ENCODE measurements at regions not wholly inside any gene's neighbourhood (a gene's known extent, or its start where the extent isn't known, plus 50 kb on each side); places are given as distances from the start of the nearest gene placed in this dataset.

GRCh38 chr7:142381727-142382390 is 124.0 kb upstream of the PRSS58 start:
- no peak for ATAC-seq
- no peak overlapping the region for H3K4me2 ChIP-seq (ENCODE audit: low read depth, low read length)
- POLR2A ChIA-PET = no interaction called here
- CTCF ChIA-PET (ENCODE audit: low intra/inter-chr PET ratio, low total read pairs) = no interaction called here
- H4K20me1 ChIP-seq (ENCODE audit: insufficient read depth, low read length) = no peaks in the 10 kb centered on the region
- in situ Hi-C loops (cut with HindIII; ENCODE audit: extremely low pct_ligation_motif_present, low pct_unique_long_range_greater_than_20kb) = no loop called here
- H3K9me3 ChIP-seq (ENCODE audit: low read length) = no peaks in the 10 kb centered on the region
- BruUV-seq (replicated peaks) = no TSS peak
- H3K4me3 ChIP-seq (replicated peaks in 1 of 3; ENCODE audit: insufficient read depth in 1 of 3, low read depth in 2 of 3, low read length in 3 of 3) = no peak overlapping the region
- no peak for DNase-seq (ENCODE audit: low spot score)
- intact Hi-C loops (cut with micrococcal nuclease; ENCODE audit: unreplicated experiment) = no loop called here
- H3K79me2 ChIP-seq (ENCODE audit: insufficient read depth, low read length) = no peaks in the 10 kb centered on the region
- WGBS (ENCODE audit: low lambda C conversion rate) = 0% methylated on average over 2 of the region's 2 CpGs
- no peak for FAIRE-seq
- no peaks in the 10 kb centered on the region for H3K36me3 ChIP-seq (replicated peaks in 1 of 2; ENCODE audit: control insufficient read depth in 1 of 2, insufficient read depth in 2 of 2, low read length in 2 of 2)
- no peaks in the 10 kb centered on the region for H3K4me1 ChIP-seq (ENCODE audit: insufficient read depth, low read length)
- 0 out of 5 replicates have a peak, but pooled peaks cover 0 to 1% of the 10 kb centered on the region in 2 experiments for H3K27me3 ChIP-seq (ENCODE audit: control insufficient read depth in 1 of 2, insufficient read depth in 2 of 2, low read length in 2 of 2)
- no peak overlapping the region for H3K9ac ChIP-seq (ENCODE audit: insufficient read depth, low read depth, low read length)
- H2AFZ ChIP-seq (ENCODE audit: low read length) = no peak overlapping the region
- no peak overlapping the region for H3K27ac ChIP-seq (ENCODE audit: extremely low read length, insufficient read depth, low read length)
- TF ChIP-seq, protein P1, sequence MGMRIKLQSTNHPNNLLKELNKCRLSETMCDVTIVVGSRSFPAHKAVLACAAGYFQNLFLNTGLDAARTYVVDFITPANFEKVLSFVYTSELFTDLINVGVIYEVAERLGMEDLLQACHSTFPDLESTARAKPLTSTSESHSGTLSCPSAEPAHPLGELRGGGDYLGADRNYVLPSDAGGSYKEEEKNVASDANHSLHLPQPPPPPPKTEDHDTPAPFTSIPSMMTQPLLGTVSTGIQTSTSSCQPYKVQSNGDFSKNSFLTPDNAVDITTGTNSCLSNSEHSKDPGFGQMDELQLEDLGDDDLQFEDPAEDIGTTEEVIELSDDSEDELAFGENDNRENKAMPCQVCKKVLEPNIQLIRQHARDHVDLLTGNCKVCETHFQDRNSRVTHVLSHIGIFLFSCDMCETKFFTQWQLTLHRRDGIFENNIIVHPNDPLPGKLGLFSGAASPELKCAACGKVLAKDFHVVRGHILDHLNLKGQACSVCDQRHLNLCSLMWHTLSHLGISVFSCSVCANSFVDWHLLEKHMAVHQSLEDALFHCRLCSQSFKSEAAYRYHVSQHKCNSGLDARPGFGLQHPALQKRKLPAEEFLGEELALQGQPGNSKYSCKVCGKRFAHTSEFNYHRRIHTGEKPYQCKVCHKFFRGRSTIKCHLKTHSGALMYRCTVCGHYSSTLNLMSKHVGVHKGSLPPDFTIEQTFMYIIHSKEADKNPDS (CRISPR knock-in tag; IDR thresholded peaks at IDR 0.05) = no peak
- TF ChIP-seq TARDBP (CRISPR knock-in tag; IDR thresholded peaks at IDR 0.05) = no peak
- no peak for TF ChIP-seq ZNF558 (CRISPR knock-in tag; IDR thresholded peaks at IDR 0.05; ENCODE audit: borderline replicate concordance)
- no peak for TF ChIP-seq ZNF615 (CRISPR knock-in tag; IDR thresholded peaks at IDR 0.05; ENCODE audit: borderline replicate concordance)
- TF ChIP-seq, protein P2, sequence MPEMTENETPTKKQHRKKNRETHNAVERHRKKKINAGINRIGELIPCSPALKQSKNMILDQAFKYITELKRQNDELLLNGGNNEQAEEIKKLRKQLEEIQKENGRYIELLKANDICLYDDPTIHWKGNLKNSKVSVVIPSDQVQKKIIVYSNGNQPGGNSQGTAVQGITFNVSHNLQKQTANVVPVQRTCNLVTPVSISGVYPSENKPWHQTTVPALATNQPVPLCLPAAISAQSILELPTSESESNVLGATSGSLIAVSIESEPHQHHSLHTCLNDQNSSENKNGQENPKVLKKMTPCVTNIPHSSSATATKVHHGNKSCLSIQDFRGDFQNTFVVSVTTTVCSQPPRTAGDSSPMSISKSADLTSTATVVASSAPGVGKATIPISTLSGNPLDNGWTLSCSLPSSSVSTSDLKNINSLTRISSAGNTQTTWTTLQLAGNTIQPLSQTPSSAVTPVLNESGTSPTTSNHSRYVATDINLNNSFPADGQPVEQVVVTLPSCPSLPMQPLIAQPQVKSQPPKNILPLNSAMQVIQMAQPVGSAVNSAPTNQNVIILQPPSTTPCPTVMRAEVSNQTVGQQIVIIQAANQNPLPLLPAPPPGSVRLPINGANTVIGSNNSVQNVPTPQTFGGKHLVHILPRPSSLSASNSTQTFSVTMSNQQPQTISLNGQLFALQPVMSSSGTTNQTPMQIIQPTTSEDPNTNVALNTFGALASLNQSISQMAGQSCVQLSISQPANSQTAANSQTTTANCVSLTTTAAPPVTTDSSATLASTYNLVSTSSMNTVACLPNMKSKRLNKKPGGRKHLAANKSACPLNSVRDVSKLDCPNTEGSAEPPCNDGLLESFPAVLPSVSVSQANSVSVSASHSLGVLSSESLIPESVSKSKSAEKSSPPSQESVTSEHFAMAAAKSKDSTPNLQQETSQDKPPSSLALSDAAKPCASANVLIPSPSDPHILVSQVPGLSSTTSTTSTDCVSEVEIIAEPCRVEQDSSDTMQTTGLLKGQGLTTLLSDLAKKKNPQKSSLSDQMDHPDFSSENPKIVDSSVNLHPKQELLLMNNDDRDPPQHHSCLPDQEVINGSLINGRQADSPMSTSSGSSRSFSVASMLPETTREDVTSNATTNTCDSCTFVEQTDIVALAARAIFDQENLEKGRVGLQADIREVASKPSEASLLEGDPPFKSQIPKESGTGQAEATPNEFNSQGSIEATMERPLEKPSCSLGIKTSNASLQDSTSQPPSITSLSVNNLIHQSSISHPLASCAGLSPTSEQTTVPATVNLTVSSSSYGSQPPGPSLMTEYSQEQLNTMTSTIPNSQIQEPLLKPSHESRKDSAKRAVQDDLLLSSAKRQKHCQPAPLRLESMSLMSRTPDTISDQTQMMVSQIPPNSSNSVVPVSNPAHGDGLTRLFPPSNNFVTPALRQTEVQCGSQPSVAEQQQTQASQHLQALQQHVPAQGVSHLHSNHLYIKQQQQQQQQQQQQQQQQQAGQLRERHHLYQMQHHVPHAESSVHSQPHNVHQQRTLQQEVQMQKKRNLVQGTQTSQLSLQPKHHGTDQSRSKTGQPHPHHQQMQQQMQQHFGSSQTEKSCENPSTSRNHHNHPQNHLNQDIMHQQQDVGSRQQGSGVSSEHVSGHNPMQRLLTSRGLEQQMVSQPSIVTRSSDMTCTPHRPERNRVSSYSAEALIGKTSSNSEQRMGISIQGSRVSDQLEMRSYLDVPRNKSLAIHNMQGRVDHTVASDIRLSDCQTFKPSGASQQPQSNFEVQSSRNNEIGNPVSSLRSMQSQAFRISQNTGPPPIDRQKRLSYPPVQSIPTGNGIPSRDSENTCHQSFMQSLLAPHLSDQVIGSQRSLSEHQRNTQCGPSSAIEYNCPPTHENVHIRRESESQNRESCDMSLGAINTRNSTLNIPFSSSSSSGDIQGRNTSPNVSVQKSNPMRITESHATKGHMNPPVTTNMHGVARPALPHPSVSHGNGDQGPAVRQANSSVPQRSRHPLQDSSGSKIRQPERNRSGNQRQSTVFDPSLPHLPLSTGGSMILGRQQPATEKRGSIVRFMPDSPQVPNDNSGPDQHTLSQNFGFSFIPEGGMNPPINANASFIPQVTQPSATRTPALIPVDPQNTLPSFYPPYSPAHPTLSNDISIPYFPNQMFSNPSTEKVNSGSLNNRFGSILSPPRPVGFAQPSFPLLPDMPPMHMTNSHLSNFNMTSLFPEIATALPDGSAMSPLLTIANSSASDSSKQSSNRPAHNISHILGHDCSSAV (CRISPR knock-in tag; IDR thresholded peaks at IDR 0.05; ENCODE audit: borderline replicate concordance) = no peak
- no peak for TF ChIP-seq ZNF24 (IDR thresholded peaks at IDR 0.05)
- TF ChIP-seq RBM22 (optimal IDR thresholded peaks at IDR 0.05; ENCODE audit: low read length) = no peak
- no peak for TF ChIP-seq HNRNPL (IDR thresholded peaks at IDR 0.05; ENCODE audit: low read depth, low read length)
- no peak for TF ChIP-seq RBM39 (IDR thresholded peaks at IDR 0.05; ENCODE audit: low read depth, low read length, poor library complexity, severe bottlenecking)
- TF ChIP-seq ZBTB44 (CRISPR knock-in tag; IDR thresholded peaks at IDR 0.05) = no peak
- TF ChIP-seq ZNF883 (CRISPR knock-in tag; IDR thresholded peaks at IDR 0.05; ENCODE audit: not compliant biosample characterization) = no peak
- TF ChIP-seq TBL1XR1 (IDR thresholded peaks at IDR 0.05; ENCODE audit: borderline replicate concordance, low read length, partially characterized antibody) = no peak
